ENCODE measurements at regions not wholly inside any gene's neighbourhood (a gene's known extent, or its start where the extent isn't known, plus 50 kb on each side); places are given as distances from the start of the nearest gene placed in this dataset.
"Not testable (repeated sequence)": the region's sequence is repeated elsewhere in the genome, so short reads cannot be mapped to it uniquely, and the experiment has no call there.

DNA sequence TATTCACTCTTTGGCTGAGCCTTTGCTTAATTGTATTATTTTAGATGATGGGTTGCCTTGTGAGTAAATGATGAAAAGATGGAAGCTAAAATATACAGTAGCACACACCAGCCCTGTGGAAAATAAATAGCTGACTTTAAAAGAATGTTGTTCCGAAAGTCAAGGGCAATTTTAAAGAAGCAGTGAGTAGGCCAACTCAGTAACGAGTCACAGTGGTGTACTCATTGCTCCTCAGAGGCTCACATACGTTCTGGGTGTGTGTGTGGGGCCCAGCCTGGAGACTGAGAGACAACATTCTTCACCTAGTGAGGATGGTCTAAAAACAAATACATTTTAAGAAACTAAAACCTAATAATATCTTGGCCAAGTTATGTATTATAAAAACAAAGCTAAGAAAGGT lies 640.3 kb downstream of the TRIML1 start:
- Histone ChIP-seq H3K9ac (ENCODE audit: low read depth in 1 of 2, low read length in 2 of 2) (no peak overlapping the region), H3K27ac (ENCODE audit: low read depth in 2 of 2, low read length in 2 of 2) (no peak overlapping the region), H3K36me3 (ENCODE audit: control insufficient read depth in 2 of 2, insufficient read depth in 2 of 2, low read length in 2 of 2) (no peaks in the 10 kb centered on the region), H3K27me3 (ENCODE audit: control insufficient read depth in 2 of 2, insufficient read depth in 2 of 2, low read length in 2 of 2) (no peaks in the 10 kb centered on the region), H3K4me1 (ENCODE audit: control insufficient read depth in 2 of 2, insufficient read depth in 2 of 2, low read length in 2 of 2) (no peaks in the 10 kb centered on the region), H3K4me3 (ENCODE audit: low read length in 2 of 2) (no peak overlapping the region), H3K9me3 (ENCODE audit: control insufficient read depth in 2 of 2, low read length in 2 of 2) (no peaks in the 10 kb centered on the region)

DNA sequence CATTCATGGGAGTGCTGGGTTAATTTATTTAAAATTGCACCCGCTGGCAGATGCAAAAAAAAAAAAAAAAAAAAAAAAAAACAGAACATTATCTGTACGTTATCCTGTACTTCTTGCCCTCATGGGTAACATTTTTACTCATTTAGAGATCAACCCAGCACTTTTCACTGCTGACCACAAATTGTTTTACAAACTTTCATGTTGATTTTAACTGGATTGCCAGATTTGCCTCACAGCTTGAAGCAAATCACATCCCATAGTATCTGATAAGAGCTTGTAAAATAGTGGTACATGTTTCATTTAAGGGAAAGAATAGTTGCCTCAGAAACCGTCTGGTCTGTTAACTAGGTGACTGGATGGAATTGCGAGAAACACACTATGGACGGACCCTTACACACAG lies 640.8 kb downstream of the TRIML1 start:
- H3K27ac ChIP-seq (ENCODE audit: low read depth in 2 of 2, low read length in 2 of 2), result no peak overlapping the region
- no peaks in the 10 kb centered on the region for H3K27me3 ChIP-seq (ENCODE audit: control insufficient read depth in 2 of 2, insufficient read depth in 2 of 2, low read length in 2 of 2)
- H3K4me1 ChIP-seq (ENCODE audit: control insufficient read depth in 2 of 2, insufficient read depth in 2 of 2, low read length in 2 of 2), result no peaks in the 10 kb centered on the region
- H3K4me3 ChIP-seq (ENCODE audit: low read length in 2 of 2), result no peak overlapping the region
- H3K9me3 ChIP-seq (ENCODE audit: control insufficient read depth in 2 of 2, low read length in 2 of 2), result no peaks in the 10 kb centered on the region
- no peak overlapping the region for H3K9ac ChIP-seq (ENCODE audit: low read depth in 1 of 2, low read length in 2 of 2)
- no peaks in the 10 kb centered on the region for H3K36me3 ChIP-seq (ENCODE audit: control insufficient read depth in 2 of 2, insufficient read depth in 2 of 2, low read length in 2 of 2)

DNA sequence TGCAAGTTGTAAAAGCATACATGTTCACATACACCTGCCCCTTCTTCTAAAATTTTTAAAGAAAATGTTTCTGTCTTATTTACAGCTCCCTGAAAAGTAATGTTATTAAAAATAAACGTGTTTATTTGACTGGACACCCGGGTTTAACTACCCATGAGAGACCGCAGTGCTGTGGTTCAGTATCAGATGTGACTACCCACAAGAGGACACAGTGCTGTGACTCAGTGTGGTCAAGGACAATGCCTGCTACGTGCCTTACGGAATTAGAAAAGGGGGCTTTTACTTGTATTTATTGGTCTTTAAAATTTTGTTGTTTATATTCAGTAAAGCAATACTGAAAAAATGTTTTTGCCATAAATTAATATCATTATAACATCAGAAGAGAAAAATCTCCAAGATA lies 641.4 kb downstream of the TRIML1 start:
- Histone ChIP-seq H3K27ac (ENCODE audit: low read depth in 2 of 2, low read length in 2 of 2) (no peak overlapping the region), H3K36me3 (ENCODE audit: control insufficient read depth in 2 of 2, insufficient read depth in 2 of 2, low read length in 2 of 2) (no peaks in the 10 kb centered on the region), H3K27me3 (ENCODE audit: control insufficient read depth in 2 of 2, insufficient read depth in 2 of 2, low read length in 2 of 2) (no peaks in the 10 kb centered on the region), H3K4me3 (ENCODE audit: low read length in 2 of 2) (no peak overlapping the region), H3K9me3 (ENCODE audit: control insufficient read depth in 2 of 2, low read length in 2 of 2) (no peaks in the 10 kb centered on the region), H3K4me1 (ENCODE audit: control insufficient read depth in 2 of 2, insufficient read depth in 2 of 2, low read length in 2 of 2) (no peaks in the 10 kb centered on the region), H3K9ac (ENCODE audit: low read depth in 1 of 2, low read length in 2 of 2) (no peak overlapping the region)

DNA sequence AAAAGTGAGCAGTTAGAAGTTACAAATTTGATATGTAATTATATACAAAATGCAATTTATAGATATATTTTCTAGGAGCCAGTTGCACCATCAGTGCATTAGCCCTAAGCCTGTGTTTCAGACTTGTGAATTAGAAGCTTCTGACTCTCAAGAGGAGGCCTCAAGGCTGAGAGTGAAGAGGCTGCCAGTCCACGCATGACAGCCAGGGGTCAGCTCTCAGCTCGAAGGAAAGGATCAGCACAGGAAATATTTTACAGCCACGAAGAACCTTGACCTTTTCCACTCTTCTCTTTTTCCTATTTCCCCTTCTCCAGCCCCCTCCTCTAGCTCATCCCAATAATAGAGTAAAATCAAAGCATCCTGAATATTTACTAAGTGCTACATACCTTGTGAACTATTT lies 642.4 kb downstream of the TRIML1 start:
- Histone ChIP-seq H3K4me1 (ENCODE audit: control insufficient read depth in 2 of 2, insufficient read depth in 2 of 2, low read length in 2 of 2) (no peaks in the 10 kb centered on the region), H3K4me3 (ENCODE audit: low read length in 2 of 2) (no peak overlapping the region), H3K9me3 (ENCODE audit: control insufficient read depth in 2 of 2, low read length in 2 of 2) (no peaks in the 10 kb centered on the region), H3K36me3 (ENCODE audit: control insufficient read depth in 2 of 2, insufficient read depth in 2 of 2, low read length in 2 of 2) (no peaks in the 10 kb centered on the region), H3K9ac (ENCODE audit: low read depth in 1 of 2, low read length in 2 of 2) (no peak overlapping the region), H3K27me3 (ENCODE audit: control insufficient read depth in 2 of 2, insufficient read depth in 2 of 2, low read length in 2 of 2) (no peaks in the 10 kb centered on the region), H3K27ac (ENCODE audit: low read depth in 2 of 2, low read length in 2 of 2) (no peak overlapping the region)

DNA sequence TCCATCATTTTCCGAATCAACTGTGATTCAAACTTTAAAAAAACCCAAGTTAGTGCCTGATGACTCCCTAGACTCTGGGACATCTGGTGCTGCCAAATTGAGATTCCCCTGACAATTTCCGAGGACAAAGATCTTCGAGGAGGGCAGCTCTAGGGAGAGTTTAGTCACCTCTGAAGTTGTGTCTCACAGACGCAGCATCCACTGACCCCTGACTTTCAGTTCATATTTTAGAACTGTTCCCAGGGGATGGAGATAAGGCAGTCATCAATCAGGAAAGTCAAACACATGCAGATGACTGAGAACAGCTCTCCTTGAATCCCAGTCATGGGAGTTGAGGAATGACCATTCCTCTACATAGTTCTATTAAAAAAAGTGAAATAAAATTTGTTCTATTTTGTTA lies 643.9 kb downstream of the TRIML1 start:
- H3K4me3 ChIP-seq (ENCODE audit: low read length in 2 of 2), result no peak overlapping the region
- no peaks in the 10 kb centered on the region for H3K36me3 ChIP-seq (ENCODE audit: control insufficient read depth in 2 of 2, insufficient read depth in 2 of 2, low read length in 2 of 2)
- H3K9me3 ChIP-seq (ENCODE audit: control insufficient read depth in 2 of 2, low read length in 2 of 2), result no peaks in the 10 kb centered on the region
- no peak overlapping the region for H3K27ac ChIP-seq (ENCODE audit: low read depth in 2 of 2, low read length in 2 of 2)
- no peak overlapping the region for H3K9ac ChIP-seq (ENCODE audit: low read depth in 1 of 2, low read length in 2 of 2)
- no peaks in the 10 kb centered on the region for H3K4me1 ChIP-seq (ENCODE audit: control insufficient read depth in 2 of 2, insufficient read depth in 2 of 2, low read length in 2 of 2)
- H3K27me3 ChIP-seq (ENCODE audit: control insufficient read depth in 2 of 2, insufficient read depth in 2 of 2, low read length in 2 of 2), result no peaks in the 10 kb centered on the region

- Histone ChIP-seq H3K4me1 (ENCODE audit: control insufficient read depth in 2 of 2, insufficient read depth in 2 of 2, low read length in 2 of 2) (no peaks in the 10 kb centered on the region), H3K9ac (ENCODE audit: low read depth in 1 of 2, low read length in 2 of 2) (no peak overlapping the region), H3K27ac (ENCODE audit: low read depth in 2 of 2, low read length in 2 of 2) (no peak overlapping the region), H3K36me3 (ENCODE audit: control insufficient read depth in 2 of 2, insufficient read depth in 2 of 2, low read length in 2 of 2) (no peaks in the 10 kb centered on the region), H3K4me3 (ENCODE audit: low read length in 2 of 2) (no peak overlapping the region), H3K9me3 (ENCODE audit: control insufficient read depth in 2 of 2, low read length in 2 of 2) (no peaks in the 10 kb centered on the region), H3K27me3 (ENCODE audit: control insufficient read depth in 2 of 2, insufficient read depth in 2 of 2, low read length in 2 of 2) (no peaks in the 10 kb centered on the region)
Measured at GRCh38 chr4:188783606-188784160, 644.4 kb downstream of the TRIML1 start.

DNA sequence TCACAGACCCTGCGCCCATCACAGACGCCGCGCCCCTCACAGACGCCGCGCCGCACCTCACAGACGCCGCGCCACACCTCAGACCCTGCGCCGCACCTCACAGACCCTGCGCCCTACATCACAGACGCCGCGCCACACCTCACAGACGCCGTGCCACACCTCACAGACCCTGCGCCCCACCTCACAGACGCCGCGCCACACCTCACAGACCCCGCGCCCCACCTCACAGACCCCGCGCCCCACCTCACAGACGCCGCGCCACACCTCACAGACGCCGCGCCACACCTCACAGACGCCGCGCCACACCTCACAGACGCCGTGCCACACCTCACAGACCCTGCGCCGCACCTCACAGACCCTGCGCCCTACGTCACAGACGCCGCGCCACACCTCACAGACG lies 657.4 kb downstream of the TRIML1 start:
- H3K4me3 ChIP-seq (ENCODE audit: low read length in 2 of 2); H3K9me3 ChIP-seq (ENCODE audit: control insufficient read depth in 2 of 2, low read length in 2 of 2); H3K27ac ChIP-seq (ENCODE audit: low read depth in 2 of 2, low read length in 2 of 2); H3K36me3 ChIP-seq (ENCODE audit: control insufficient read depth in 2 of 2, insufficient read depth in 2 of 2, low read length in 2 of 2); H3K27me3 ChIP-seq (ENCODE audit: control insufficient read depth in 2 of 2, insufficient read depth in 2 of 2, low read length in 2 of 2); H3K4me1 ChIP-seq (ENCODE audit: control insufficient read depth in 2 of 2, insufficient read depth in 2 of 2, low read length in 2 of 2); H3K9ac ChIP-seq (ENCODE audit: low read depth in 1 of 2, low read length in 2 of 2): not testable (repeated sequence)

GRCh38 chr4:188797011-188797410 lies 657.8 kb downstream of the TRIML1 start:
- not testable (repeated sequence) for H3K27ac ChIP-seq (ENCODE audit: low read depth in 2 of 2, low read length in 2 of 2); H3K9me3 ChIP-seq (ENCODE audit: control insufficient read depth in 2 of 2, low read length in 2 of 2); H3K36me3 ChIP-seq (ENCODE audit: control insufficient read depth in 2 of 2, insufficient read depth in 2 of 2, low read length in 2 of 2); H3K27me3 ChIP-seq (ENCODE audit: control insufficient read depth in 2 of 2, insufficient read depth in 2 of 2, low read length in 2 of 2); H3K4me1 ChIP-seq (ENCODE audit: control insufficient read depth in 2 of 2, insufficient read depth in 2 of 2, low read length in 2 of 2); H3K4me3 ChIP-seq (ENCODE audit: low read length in 2 of 2); H3K9ac ChIP-seq (ENCODE audit: low read depth in 1 of 2, low read length in 2 of 2)

- Histone ChIP-seq H3K36me3 (ENCODE audit: control insufficient read depth in 2 of 2, insufficient read depth in 2 of 2, low read length in 2 of 2) (no peaks in the 10 kb centered on the region), H3K9me3 (ENCODE audit: control insufficient read depth in 2 of 2, low read length in 2 of 2) (no peaks in the 10 kb centered on the region), H3K4me1 (ENCODE audit: control insufficient read depth in 2 of 2, insufficient read depth in 2 of 2, low read length in 2 of 2) (no peaks in the 10 kb centered on the region), H3K9ac (ENCODE audit: low read depth in 1 of 2, low read length in 2 of 2) (no peak overlapping the region), H3K4me3 (ENCODE audit: low read length in 2 of 2) (no peak overlapping the region), H3K27me3 (ENCODE audit: control insufficient read depth in 2 of 2, insufficient read depth in 2 of 2, low read length in 2 of 2) (no peaks in the 10 kb centered on the region), H3K27ac (ENCODE audit: low read depth in 2 of 2, low read length in 2 of 2) (no peak overlapping the region)
Measured at GRCh38 chr4:188804861-188805260, 665.6 kb downstream of the TRIML1 start.

DNA sequence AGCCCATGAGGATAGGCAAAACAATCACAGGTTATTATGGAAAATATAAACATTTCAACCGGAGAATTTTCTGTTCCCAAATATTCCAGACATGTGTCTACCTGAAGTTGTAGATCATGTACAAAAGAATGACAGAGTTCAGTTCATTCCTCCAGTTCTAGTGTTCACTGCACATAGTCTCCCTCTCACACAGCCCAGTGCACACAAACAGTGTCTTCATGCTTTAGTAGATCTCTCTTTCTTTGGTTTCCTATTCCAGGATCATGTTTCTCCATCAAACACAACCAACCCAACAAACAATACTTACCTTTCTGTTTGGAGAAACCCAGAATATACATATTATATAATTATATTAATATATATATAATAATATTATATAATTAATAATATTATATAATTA lies 671.9 kb downstream of the TRIML1 start:
- H3K9me3 ChIP-seq (ENCODE audit: control insufficient read depth in 2 of 2, low read length in 2 of 2), result no peaks in the 10 kb centered on the region

DNA sequence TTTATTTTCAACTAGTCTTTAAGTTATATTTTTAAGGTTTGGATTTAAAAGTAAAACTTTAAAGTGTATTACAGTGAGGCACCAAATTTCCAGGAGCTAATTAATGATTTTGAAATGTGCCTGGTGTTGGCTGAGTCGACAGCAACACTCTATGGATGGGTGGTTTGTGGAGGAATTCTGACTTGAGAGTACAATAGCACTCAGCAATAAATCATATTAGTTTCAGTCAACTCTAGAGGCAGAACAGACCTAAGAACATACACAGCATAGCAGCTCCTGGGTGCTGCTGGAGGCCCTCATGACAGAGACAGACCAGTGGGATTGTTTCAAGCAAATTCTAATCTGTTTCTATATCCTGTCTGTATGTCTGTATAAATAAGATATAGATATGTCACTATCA lies 673.4 kb downstream of the TRIML1 start:
- Histone ChIP-seq H3K36me3 (ENCODE audit: control insufficient read depth in 2 of 2, insufficient read depth in 2 of 2, low read length in 2 of 2) (no peaks in the 10 kb centered on the region), H3K9ac (ENCODE audit: low read depth in 1 of 2, low read length in 2 of 2) (no peak overlapping the region), H3K27me3 (ENCODE audit: control insufficient read depth in 2 of 2, insufficient read depth in 2 of 2, low read length in 2 of 2) (no peaks in the 10 kb centered on the region), H3K27ac (ENCODE audit: low read depth in 2 of 2, low read length in 2 of 2) (no peak overlapping the region), H3K9me3 (ENCODE audit: control insufficient read depth in 2 of 2, low read length in 2 of 2) (no peaks in the 10 kb centered on the region), H3K4me1 (ENCODE audit: control insufficient read depth in 2 of 2, insufficient read depth in 2 of 2, low read length in 2 of 2) (no peaks in the 10 kb centered on the region), H3K4me3 (ENCODE audit: low read length in 2 of 2) (no peak overlapping the region)

More for the DNA sequence above, 671.9 kb downstream of the TRIML1 start:
- Histone ChIP-seq H3K9ac (ENCODE audit: low read depth in 1 of 2, low read length in 2 of 2) (no peak overlapping the region), H3K27me3 (ENCODE audit: control insufficient read depth in 2 of 2, insufficient read depth in 2 of 2, low read length in 2 of 2) (no peaks in the 10 kb centered on the region), H3K27ac (ENCODE audit: low read depth in 2 of 2, low read length in 2 of 2) (no peak overlapping the region), H3K4me1 (ENCODE audit: control insufficient read depth in 2 of 2, insufficient read depth in 2 of 2, low read length in 2 of 2) (no peaks in the 10 kb centered on the region), H3K36me3 (ENCODE audit: control insufficient read depth in 2 of 2, insufficient read depth in 2 of 2, low read length in 2 of 2) (no peaks in the 10 kb centered on the region), H3K4me3 (ENCODE audit: low read length in 2 of 2) (no peak overlapping the region)

Measured in mucosa of rectum (tissue), 2 donors.